DMS53 treated with DMSO at 0.1 percent for 48 hours (cell line): ENCODE measurements at regions not wholly inside any gene's neighbourhood (a gene's known extent, or its start where the extent isn't known, plus 50 kb on each side); places are given as distances from the start of the nearest gene placed in this dataset.

Source experiments
- DNase-seq: peaks from one replicate; lab custom pipeline; 2025; ENCODE audit not compliant: unreplicated experiment; lab: John Stamatoyannopoulos, UW

GRCh38 chr12:68449196-68449595 lies 117.0 kb upstream of the MDM1 start:
- DNase-seq = no peak

- DNase-seq = no peak
Measured at GRCh38 chr12:68450947-68451260, 118.7 kb upstream of the MDM1 start.

- no peak for DNase-seq
Measured at GRCh38 chr12:68451261-68452077, 119.3 kb upstream of the MDM1 start.

GRCh38 chr12:68452078-68452715 lies 120.0 kb upstream of the MDM1 start:
- no peak for DNase-seq

- no peak for DNase-seq
Measured at GRCh38 chr12:68453278-68453677, 121.1 kb upstream of the MDM1 start.

- DNase-seq = no peak
Measured at GRCh38 chr12:68453876-68454275, 121.7 kb upstream of the MDM1 start.

- DNase-seq = peak; percentile 45
Measured at GRCh38 chr12:68454892-68455291, 122.7 kb upstream of the MDM1 start.

- no peak for DNase-seq
Measured at GRCh38 chr12:68455691-68456345, 123.7 kb upstream of the MDM1 start.

- DNase-seq = no peak
Measured at GRCh38 chr12:68458866-68459265, 126.7 kb upstream of the MDM1 start.

- no peak for DNase-seq
Measured at GRCh38 chr12:68460236-68460635, 128.1 kb upstream of the MDM1 start.

GRCh38 chr12:68461645-68462044 lies 129.5 kb upstream of the MDM1 start:
- no peak for DNase-seq

GRCh38 chr12:68462803-68463202 lies 130.6 kb upstream of the MDM1 start:
- no peak for DNase-seq

GRCh38 chr12:68465227-68465626 lies 133.1 kb upstream of the MDM1 start:
- no peak for DNase-seq

- no peak for DNase-seq
Measured at GRCh38 chr12:68467514-68467913, 135.4 kb upstream of the MDM1 start.

GRCh38 chr12:68468036-68468435 lies 135.9 kb upstream of the MDM1 start:
- DNase-seq = no peak

- DNase-seq = no peak
Measured at GRCh38 chr12:68469113-68469512, 137.0 kb upstream of the MDM1 start.

GRCh38 chr12:68470664-68471328 lies 138.6 kb upstream of the MDM1 start:
- no peak for DNase-seq

- no peak for DNase-seq
Measured at GRCh38 chr12:68474467-68475204, 136.1 kb upstream of the RAP1B start.

GRCh38 chr12:68476794-68477193 lies 133.9 kb upstream of the RAP1B start:
- DNase-seq = no peak

- DNase-seq = no peak
Measured at GRCh38 chr12:68477261-68477772, 133.4 kb upstream of the RAP1B start.

- no peak for DNase-seq
Measured at GRCh38 chr12:68477906-68478305, 132.8 kb upstream of the RAP1B start.
